ENCODE measurements at regions not wholly inside any gene's neighbourhood (a gene's known extent, or its start where the extent isn't known, plus 50 kb on each side); places are given as distances from the start of the nearest gene placed in this dataset.

GRCh38 chr15:47663101-47663500 is 54.2 kb upstream of the SEMA6D start:
- no peak for ATAC-seq

More at GRCh38 chr15:47663101-47663500, 54.2 kb upstream of the SEMA6D start:
- no peaks in the 10 kb centered on the region for H3K9me3 ChIP-seq (ENCODE audit: control insufficient read depth, low read length, poor library complexity, severe bottlenecking)
- Mint-ChIP-seq H3K36me3 (ENCODE audit: low read depth) (no peaks in the 10 kb centered on the region), H3K27ac (no peak overlapping the region), H3K27me3 (no peaks in the 10 kb centered on the region), H3K4me3 (no peak overlapping the region), H3K4me1 (no peaks in the 10 kb centered on the region)
- DNase-seq, result no peak
